Stimulated activated naive B cell treated with anti-CD40 and anti-IgM and Interleukin-4, amounts not matched to agents 10 μg/mL and 1 μg/mL and 100 μg/mL, for 72 hours (primary cell): ENCODE measurements at regions not wholly inside any gene's neighbourhood (a gene's known extent, or its start where the extent isn't known, plus 50 kb on each side); places are given as distances from the start of the nearest gene placed in this dataset.
"Not testable (repeated sequence)": the region's sequence is repeated elsewhere in the genome, so short reads cannot be mapped to it uniquely, and the experiment has no call there.

ENCODE experiments used
- ATAC-seq, 2 donors: fragments of 150-1000 bp; cut with Tn5 transposase; replicated peaks; 2 replicates each; pipeline ENCODE4 v1.10.0; 2021; ENCODE audit warnings: moderate library complexity in 1 of 2
- DNase-seq: peaks from one replicate; pipeline ENCODE4 v3.0.0; 2021
- H3K27ac Mint-ChIP-seq: one replicate; pipeline ENCODE4 v1.8.0; 2022; ENCODE audit warnings: mild to moderate bottlenecking, mixed read lengths
- H3K27me3 Mint-ChIP-seq, 2 donors: one replicate each; pipeline ENCODE4 v1.8.0; 2022; ENCODE audit warnings: mixed read lengths in 2 of 2
- H3K36me3 Mint-ChIP-seq, 2 donors: one replicate each; pipeline ENCODE4 v1.8.0; 2022; ENCODE audit warnings: mixed read lengths in 2 of 2, mild to moderate bottlenecking in 1 of 2
- H3K4me1 Mint-ChIP-seq, 2 donors: one replicate each; pipeline ENCODE4 v1.8.0; 2022; ENCODE audit warnings: mixed read lengths in 2 of 2, mild to moderate bottlenecking in 1 of 2
- H3K4me3 Mint-ChIP-seq, 2 donors: one replicate each; pipeline ENCODE4 v1.8.0; 2022; ENCODE audit warnings: mild to moderate bottlenecking in 2 of 2, mixed read lengths in 2 of 2, moderate library complexity in 1 of 2
- H3K9me3 Mint-ChIP-seq, 2 donors: one replicate each; pipeline ENCODE4 v1.8.0; 2022; ENCODE audit warnings: mixed read lengths in 2 of 2, mild to moderate bottlenecking in 1 of 2

DNA sequence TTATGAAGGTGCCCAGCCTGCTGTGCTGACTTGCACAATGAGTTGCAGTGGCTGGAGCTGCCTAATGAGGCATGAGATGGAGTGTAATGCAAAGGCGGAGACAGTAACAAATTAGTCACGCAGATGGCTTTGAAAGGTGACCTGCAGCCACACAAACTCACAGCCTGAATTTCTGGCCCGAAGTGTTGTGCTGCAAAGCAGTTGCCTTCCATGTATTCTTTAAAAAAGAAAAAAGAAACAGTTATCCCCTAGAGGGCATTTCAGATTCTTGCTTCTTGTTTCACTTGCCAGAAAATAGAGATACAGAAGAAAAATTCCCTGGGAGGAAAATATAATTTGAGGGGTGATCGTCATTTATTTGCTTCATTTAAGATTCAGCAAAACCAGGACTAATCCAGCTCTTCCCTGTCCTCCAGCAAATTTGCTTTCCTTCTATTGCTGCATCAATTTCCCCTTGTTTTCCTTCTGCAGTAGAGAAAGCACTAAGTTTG lies 239.9 kb downstream of the ADRA2A start:
- Mint-ChIP-seq H3K4me3 (no peak overlapping the region), H3K27ac (no peak overlapping the region), H3K4me1 (no peaks in the 10 kb centered on the region), H3K9me3 (peaks cover 2 to 4% of the 10 kb centered on the region in 2 donors), H3K27me3 (peaks cover 5 to 29% of the 10 kb centered on the region in 2 donors), H3K36me3 (no peaks in the 10 kb centered on the region)
- ATAC-seq (no peak), DNase-seq (no peak)

DNA sequence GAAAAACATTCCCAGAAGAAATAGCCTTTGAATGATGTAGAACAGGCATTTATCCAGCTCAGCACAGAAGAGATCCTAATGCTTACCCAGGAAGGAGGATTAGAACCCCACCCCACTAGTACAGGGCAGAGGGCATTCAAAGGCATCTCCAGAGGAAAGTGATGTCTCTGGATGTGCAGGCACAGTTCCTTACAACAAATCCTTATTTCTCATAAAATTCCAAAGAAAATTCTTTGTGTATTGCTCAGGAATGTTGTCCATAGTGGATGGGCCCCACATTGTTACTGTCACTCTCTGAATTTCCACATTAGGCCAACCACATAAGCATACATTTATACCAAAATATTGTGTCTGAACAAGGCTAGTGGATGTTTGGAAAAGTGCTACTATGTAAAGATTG lies 243.0 kb downstream of the ADRA2A start:
- H3K4me1 Mint-ChIP-seq = no peaks in the 10 kb centered on the region
- peaks cover 20 to 42% of the 10 kb centered on the region in 2 donors for H3K27me3 Mint-ChIP-seq
- ATAC-seq (no peak), DNase-seq (no peak)
- no peak overlapping the region for H3K4me3 Mint-ChIP-seq
- H3K36me3 Mint-ChIP-seq = no peaks in the 10 kb centered on the region
- H3K9me3 Mint-ChIP-seq = peaks cover 2 to 4% of the 10 kb centered on the region in 2 donors
- H3K27ac Mint-ChIP-seq = no peak overlapping the region

DNA sequence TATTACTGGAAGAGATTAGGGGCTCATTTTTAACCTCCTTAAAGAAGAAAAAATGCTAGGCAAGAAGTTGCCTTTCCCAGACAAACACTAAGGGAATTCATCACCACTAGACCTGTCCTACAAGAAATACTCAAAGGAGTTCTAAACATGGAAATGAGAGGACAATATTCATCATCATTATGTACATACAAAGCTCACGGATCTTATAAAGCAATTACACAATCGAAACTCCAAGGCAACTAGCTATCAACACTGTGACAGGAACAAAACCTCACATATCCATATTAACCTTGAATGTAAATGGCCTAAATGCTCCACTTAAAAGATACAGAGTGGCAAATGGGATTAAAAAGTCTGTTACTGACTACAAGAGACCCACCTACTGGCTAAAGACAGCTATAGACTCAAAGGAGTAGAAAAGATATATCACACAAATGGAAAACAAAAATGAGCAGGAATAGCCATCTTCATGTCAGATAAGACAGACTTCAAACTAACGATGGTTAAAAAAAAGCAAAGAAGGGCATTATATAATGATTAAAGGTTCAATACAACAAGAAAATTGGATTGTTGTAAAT lies 246.6 kb downstream of the ADRA2A start:
- Mint-ChIP-seq H3K4me1 (no peaks in the 10 kb centered on the region), H3K27me3 (peaks cover 16 to 31% of the 10 kb centered on the region in 2 donors), H3K36me3 (no peaks in the 10 kb centered on the region), H3K27ac (no peak overlapping the region), H3K9me3 (no peaks in the 10 kb centered on the region), H3K4me3 (no peak overlapping the region)
- ATAC-seq = no peak
- DNase-seq = no peak

DNA sequence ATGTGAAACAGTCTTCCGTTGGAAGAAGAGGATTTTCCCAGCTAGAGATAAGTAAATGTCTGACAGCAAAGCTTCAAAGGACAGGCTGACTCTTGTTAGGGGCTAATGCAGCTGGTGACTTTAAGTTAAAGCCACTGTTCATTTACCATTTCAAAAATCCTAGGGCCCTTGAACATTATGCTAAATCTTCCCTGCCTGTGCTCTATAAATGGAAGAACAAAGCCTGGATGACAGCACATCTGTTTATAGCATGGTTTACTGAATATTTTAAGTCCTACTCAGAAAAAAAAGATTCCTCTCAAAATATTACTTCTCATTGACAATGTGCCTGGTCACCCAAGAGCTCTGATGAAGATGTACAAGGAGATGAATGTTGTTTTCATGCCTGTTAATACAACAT lies 255.3 kb downstream of the ADRA2A start:
- H3K27ac Mint-ChIP-seq, H3K27me3 Mint-ChIP-seq, ATAC-seq: not testable (repeated sequence)

DNA sequence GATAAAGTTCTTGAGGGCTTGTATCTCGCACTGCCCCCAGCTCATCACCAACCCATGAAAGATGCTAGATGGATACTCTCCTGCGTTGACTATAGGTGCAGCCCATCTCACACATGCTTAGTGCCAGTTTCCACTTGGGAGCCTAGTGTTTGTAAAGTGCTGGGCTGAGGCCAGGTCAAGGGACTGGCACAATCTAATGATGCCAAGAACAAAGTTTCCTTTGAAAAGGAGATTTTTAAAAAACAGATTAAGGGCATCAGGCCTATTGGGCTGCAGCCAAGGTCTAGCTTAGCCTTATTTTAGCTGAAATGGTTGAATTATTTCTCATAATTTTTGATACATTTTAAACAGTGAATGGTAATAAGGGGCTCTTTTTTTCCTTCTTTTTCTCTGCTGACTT lies 259.0 kb downstream of the ADRA2A start:
- ATAC-seq (no peak), DNase-seq (no peak)
- Mint-ChIP-seq H3K36me3 (peaks cover 0 to 2% of the 10 kb centered on the region in 2 donors), H3K27me3 (peaks cover 0 to 6% of the 10 kb centered on the region in 2 donors), H3K27ac (no peak overlapping the region), H3K4me3 (no peak overlapping the region), H3K9me3 (peaks cover 7 to 15% of the 10 kb centered on the region in 2 donors), H3K4me1 (no peaks in the 10 kb centered on the region)

More for the DNA sequence above, 255.3 kb downstream of the ADRA2A start:
- H3K9me3 Mint-ChIP-seq, H3K4me1 Mint-ChIP-seq, H3K36me3 Mint-ChIP-seq, DNase-seq, H3K4me3 Mint-ChIP-seq: not testable (repeated sequence)

DNA sequence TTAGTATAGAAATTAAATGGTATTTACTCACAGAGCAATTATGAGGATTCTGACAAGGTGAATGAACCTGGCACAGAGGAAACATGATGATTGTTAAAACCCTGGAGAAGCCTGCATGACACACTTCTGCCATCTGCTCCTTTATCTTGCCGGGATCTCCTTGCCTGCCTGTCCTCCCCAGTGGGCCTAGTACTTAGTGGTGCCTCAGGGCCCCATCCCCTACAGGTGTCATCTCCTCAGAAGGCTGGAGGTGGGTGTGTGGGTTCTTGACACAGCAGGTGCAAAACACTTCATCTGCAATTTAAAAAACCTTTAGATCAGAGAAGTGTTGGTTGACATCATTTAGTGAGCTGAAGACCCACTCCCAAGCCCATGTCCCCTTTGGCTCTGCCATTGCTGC lies 261.2 kb downstream of the ADRA2A start:
- Mint-ChIP-seq H3K27ac (no peak overlapping the region), H3K4me3 (no peak overlapping the region), H3K4me1 (no peaks in the 10 kb centered on the region), H3K36me3 (peaks cover 0 to 6% of the 10 kb centered on the region in 2 donors), H3K27me3 (peaks cover 0 to 6% of the 10 kb centered on the region in 2 donors), H3K9me3 (peaks cover 18% of the 10 kb centered on the region in 2 donors)
- DNase-seq (no peak), ATAC-seq (no peak)

DNA sequence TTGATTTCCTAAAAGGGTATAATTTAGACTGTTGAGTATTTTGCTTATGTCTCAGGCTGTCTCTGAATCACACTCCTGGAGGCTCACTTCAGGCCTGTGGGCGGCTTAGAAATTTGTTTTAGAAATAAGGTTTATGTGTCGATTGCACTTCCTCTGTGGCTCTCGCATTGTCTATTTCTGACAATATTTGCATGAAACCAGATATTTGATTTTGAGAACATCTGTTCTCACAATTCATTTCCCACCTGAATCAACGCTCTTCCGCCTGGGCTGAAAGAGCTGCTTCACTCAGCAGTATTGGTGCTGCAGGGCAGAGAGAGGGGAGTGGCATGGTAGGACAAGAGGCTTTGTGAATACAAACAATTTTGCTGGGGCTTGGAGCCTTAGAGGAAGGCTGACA lies 262.0 kb downstream of the ADRA2A start:
- DNase-seq (no peak), ATAC-seq (no peak)
- Mint-ChIP-seq H3K9me3 (peaks cover 18% of the 10 kb centered on the region in 2 donors), H3K4me3 (no peak overlapping the region), H3K27me3 (peaks cover 0 to 6% of the 10 kb centered on the region in 2 donors), H3K4me1 (no peaks in the 10 kb centered on the region), H3K27ac (no peak overlapping the region), H3K36me3 (peaks cover 0 to 6% of the 10 kb centered on the region in 2 donors)

DNA sequence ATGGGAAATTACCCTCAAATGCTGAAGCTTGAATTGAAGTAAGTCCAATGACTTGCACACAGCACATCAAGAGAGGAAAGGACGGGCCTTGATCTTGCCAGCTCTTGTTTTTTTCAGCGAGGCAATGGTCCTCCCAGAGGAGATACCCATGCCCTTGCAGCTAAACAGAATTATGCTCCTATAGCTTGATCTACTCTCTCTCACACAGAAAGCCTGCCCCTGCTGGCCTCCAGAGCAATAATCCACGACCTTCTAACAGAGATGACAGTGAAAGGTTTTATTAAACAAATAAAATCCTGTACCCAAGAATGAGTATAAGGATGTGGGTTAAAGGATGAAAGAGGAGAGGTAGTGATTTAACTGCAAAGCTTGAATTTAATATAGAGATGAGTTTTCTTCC lies 268.0 kb downstream of the ADRA2A start:
- peaks cover 0 to 6% of the 10 kb centered on the region in 2 donors for H3K27me3 Mint-ChIP-seq
- H3K36me3 Mint-ChIP-seq = peaks cover 0 to 6% of the 10 kb centered on the region in 2 donors
- peaks cover 16 to 17% of the 10 kb centered on the region in 2 donors for H3K9me3 Mint-ChIP-seq
- ATAC-seq = no peak
- H3K27ac Mint-ChIP-seq = no peak overlapping the region
- no peak overlapping the region for H3K4me3 Mint-ChIP-seq
- DNase-seq = no peak
- H3K4me1 Mint-ChIP-seq = no peaks in the 10 kb centered on the region

DNA sequence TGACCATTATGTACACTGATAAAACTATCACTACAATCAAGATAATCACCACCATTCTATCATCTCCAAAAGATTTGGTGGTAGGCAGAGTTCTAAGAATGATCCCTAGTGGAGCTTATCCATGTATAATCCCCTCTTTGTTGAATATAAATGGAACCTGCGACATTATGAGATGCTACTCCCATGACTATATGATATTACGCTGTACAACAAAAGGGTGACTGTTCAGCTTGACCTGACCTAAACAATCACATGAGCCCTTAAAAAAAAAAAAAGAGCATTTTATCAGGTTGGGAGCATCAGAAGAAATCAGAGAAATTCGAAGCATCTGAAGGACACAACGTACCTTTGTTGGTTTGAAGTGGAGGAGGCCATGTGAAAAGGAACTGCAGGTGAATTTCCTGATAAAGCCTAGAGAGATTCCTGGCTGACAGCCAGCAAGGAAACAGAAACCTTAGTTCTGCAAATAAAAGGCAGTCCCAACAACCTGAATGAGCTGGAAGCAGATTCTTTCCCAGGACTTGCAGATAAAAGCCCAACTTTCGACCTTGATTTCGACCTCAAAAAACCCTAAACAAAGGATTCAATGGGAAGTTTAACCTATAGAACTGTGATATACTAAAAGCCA lies 270.7 kb downstream of the ADRA2A start:
- Mint-ChIP-seq H3K4me3 (no peak overlapping the region), H3K27me3 (peaks cover 0 to 17% of the 10 kb centered on the region in 2 donors)
- ATAC-seq = no peak

DNA sequence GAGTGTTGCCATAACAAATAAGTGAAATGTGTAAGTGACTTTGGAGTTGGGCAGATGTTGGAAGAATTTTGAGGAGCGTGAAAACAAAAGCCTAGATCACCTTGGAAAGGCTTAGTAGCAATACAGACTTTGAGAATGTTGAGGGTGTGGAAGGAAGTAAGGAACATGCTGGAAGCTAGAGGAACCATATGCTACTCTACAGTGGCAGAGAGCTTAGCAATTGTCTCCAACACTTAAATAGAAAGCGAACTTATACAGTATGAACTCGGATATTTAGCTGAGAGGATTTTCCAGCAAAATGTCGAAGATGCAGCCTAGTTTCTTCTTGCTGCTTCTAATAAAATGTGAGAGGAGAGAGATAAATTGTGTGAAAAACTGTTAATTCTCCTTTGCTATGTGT lies 271.2 kb downstream of the ADRA2A start:
- no peak overlapping the region for H3K27ac Mint-ChIP-seq
- no peak for ATAC-seq
- no peaks in the 10 kb centered on the region for H3K36me3 Mint-ChIP-seq
- H3K4me3 Mint-ChIP-seq = no peak overlapping the region
- no peak for DNase-seq
- H3K9me3 Mint-ChIP-seq = no peaks in the 10 kb centered on the region
- H3K27me3 Mint-ChIP-seq = peaks cover 0 to 19% of the 10 kb centered on the region in 2 donors
- H3K4me1 Mint-ChIP-seq = no peaks in the 10 kb centered on the region

More for the DNA sequence above, 270.7 kb downstream of the ADRA2A start:
- H3K4me1 Mint-ChIP-seq = no peaks in the 10 kb centered on the region
- H3K27ac Mint-ChIP-seq = no peak overlapping the region
- no peaks in the 10 kb centered on the region for H3K36me3 Mint-ChIP-seq
- H3K9me3 Mint-ChIP-seq = peaks cover 0 to 2% of the 10 kb centered on the region in 2 donors
- no peak for DNase-seq

DNA sequence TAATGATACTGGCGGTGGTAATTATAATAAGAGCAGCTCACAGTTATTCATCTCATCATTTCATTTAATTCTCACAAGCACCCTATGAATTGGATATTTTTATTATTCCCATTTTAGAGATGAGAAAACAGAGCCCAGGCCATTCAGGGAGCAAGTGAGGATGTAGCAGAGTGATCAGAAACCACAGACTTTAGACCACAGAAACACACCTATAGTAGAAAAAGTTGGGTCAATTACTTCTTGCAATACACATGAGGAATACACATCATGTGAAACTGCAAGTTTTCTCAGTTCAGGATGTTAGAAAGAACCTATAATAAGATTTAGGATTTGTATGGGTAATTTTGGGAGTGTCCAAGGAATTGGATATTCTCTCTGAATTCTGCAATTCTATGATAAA lies 278.0 kb downstream of the ADRA2A start:
- Mint-ChIP-seq H3K36me3 (no peaks in the 10 kb centered on the region), H3K9me3 (no peaks in the 10 kb centered on the region), H3K4me1 (no peaks in the 10 kb centered on the region), H3K27me3 (peaks cover 7 to 42% of the 10 kb centered on the region in 2 donors), H3K4me3 (no peak overlapping the region), H3K27ac (no peak overlapping the region)
- ATAC-seq = no peak
- no peak for DNase-seq

DNA sequence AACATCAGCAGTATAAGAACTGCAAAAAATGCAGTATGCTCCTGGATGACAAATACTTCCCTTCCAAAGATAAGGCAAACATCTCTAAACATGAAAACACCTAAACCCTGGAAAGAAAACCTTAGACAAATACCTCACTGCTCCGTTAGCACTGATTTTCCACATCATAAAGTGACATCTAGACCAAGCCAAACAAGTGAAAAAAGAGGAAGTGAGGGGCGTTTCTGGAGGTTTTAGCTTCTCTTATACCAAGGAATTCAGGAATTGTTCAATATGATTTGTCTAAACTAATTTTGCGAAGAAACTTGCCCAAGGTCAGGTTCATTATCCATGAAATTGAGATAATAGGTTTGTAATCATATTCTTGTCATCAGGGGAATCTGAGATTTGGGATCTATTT lies 279.7 kb downstream of the ADRA2A start:
- DNase-seq = no peak
- Mint-ChIP-seq H3K27me3 (peaks cover 12 to 37% of the 10 kb centered on the region in 2 donors), H3K4me1 (no peaks in the 10 kb centered on the region), H3K27ac (no peak overlapping the region), H3K9me3 (no peaks in the 10 kb centered on the region), H3K36me3 (no peaks in the 10 kb centered on the region), H3K4me3 (no peak overlapping the region)
- no peak for ATAC-seq

DNA sequence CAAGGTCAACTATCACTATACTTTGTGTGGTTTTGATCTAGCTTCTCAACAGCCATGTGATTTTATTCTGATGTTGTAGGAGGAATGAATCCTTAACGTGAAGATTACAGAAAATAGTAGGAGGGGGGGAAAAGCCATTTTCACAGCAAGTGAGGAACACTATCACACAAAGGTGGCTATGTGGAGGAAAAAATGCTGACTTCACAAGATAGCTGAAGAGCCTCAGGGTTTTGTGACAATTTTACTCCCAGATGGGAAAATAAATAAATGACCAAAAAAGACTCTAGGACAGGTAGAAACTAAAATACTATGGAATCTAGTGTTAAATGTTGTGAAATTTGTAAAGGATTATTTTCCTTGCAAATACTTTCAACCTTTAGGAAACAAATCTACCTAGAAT lies 281.0 kb downstream of the ADRA2A start:
- ATAC-seq = no peak
- H3K27ac Mint-ChIP-seq = no peak overlapping the region
- H3K4me3 Mint-ChIP-seq = no peak overlapping the region
- no peaks in the 10 kb centered on the region for H3K9me3 Mint-ChIP-seq
- H3K27me3 Mint-ChIP-seq = peaks cover 18 to 31% of the 10 kb centered on the region in 2 donors
- DNase-seq = no peak
- H3K4me1 Mint-ChIP-seq = no peaks in the 10 kb centered on the region
- no peaks in the 10 kb centered on the region for H3K36me3 Mint-ChIP-seq

DNA sequence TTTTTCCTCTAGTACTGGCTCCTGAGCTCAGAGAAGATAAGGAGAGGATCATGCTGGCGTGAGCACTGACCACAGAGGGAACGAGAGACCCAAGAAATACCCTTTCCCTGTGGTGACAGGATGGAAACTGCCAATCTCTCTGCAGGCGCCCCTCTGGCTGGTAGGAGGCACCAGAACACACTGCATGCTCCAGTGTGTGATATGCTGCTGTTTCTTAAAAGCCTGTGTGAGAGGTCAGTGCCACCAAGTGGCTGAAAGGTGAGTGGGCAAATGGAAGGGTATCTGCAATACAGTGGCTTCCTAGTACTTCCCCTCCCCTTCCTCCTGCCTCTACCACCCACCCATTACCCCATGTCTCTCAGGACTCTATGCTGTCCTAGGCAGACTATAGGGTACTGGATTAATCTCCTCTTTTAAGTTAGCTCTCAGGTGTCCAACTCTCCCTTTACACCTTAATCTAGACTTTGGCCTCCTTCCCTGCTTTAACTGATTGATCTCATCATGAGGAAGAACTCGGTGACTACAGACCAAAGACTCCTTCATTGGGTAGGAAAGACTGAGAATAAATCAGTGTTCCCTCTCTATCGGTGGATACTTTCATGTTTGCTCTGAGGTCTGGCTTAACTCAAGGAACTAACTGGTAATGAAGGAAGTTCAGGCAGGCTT lies 283.6 kb downstream of the ADRA2A start:
- no peaks in the 10 kb centered on the region for H3K36me3 Mint-ChIP-seq
- H3K27me3 Mint-ChIP-seq = peaks cover 18 to 19% of the 10 kb centered on the region in 2 donors
- H3K9me3 Mint-ChIP-seq = no peaks in the 10 kb centered on the region
- no peak overlapping the region for H3K4me3 Mint-ChIP-seq
- H3K4me1 Mint-ChIP-seq = no peaks in the 10 kb centered on the region
- DNase-seq (no peak), ATAC-seq (peak; percentile 69 to 80)
- no peak overlapping the region for H3K27ac Mint-ChIP-seq

DNA sequence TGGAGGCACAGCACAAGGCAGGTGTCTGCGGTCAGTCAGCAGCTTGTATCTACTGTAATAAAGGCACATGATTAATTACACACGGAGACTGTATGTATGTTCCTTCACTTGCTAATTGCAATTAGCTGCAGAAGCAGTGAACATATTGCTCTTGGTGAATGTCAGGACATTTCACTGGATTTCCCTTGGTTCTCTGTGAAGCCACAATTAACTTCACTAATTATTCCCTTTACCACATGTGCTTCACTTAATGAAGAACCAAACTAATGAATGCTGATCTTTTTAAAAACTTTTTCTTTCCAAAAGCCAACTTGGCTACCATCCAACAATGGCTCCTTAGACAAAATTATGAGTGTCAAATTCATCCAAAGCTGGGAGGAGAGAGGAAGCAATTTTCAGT lies 290.7 kb downstream of the ADRA2A start:
- DNase-seq (no peak), ATAC-seq (no peak)
- Mint-ChIP-seq H3K9me3 (peaks cover 0 to 1% of the 10 kb centered on the region in 2 donors), H3K4me1 (no peaks in the 10 kb centered on the region), H3K27me3 (peaks cover 12 to 17% of the 10 kb centered on the region in 2 donors), H3K36me3 (no peaks in the 10 kb centered on the region), H3K4me3 (no peak overlapping the region), H3K27ac (no peak overlapping the region)
